Activated B cell treated with CpG ODN at 0.5 μM for 24 hours (primary cell): ENCODE measurements at regions not wholly inside any gene's neighbourhood (a gene's known extent, or its start where the extent isn't known, plus 50 kb on each side); places are given as distances from the start of the nearest gene placed in this dataset.
"Not testable (repeated sequence)": the region's sequence is repeated elsewhere in the genome, so short reads cannot be mapped to it uniquely, and the experiment has no call there.

Experiments used
- ATAC-seq: fragments of 200-7000 bp; cut with Tn5 transposase; one replicate; pipeline ENCODE4 v1.10.0; 2021; ENCODE audit warnings: low read depth, mild to moderate bottlenecking, moderate library complexity
- CTCF ChIA-PET: fragments of 350-600 bp; sonication (Branson Sonifier 250); formaldehyde crosslinking; loops from one replicate; lab custom pipeline; 2021; ENCODE audit warnings: antibody characterized with exemption; lab: Charles Lee
- POLR2A ChIA-PET: fragments of 350-600 bp; sonication (Branson Sonifier 250); formaldehyde crosslinking; loops from one replicate; lab custom pipeline; 2021; ENCODE audit warnings: antibody characterized with exemption; lab: Charles Lee
- DNase-seq: peaks from one replicate; pipeline ENCODE4 v3.0.0; 2022
- H3K27ac Mint-ChIP-seq: one replicate; pipeline ENCODE4 v1.8.0; 2020; ENCODE audit warnings: mixed read lengths
- H3K27me3 Mint-ChIP-seq: one replicate; pipeline ENCODE4 v1.8.0; 2021; ENCODE audit warnings: mixed read lengths
- H3K36me3 Mint-ChIP-seq: one replicate; pipeline ENCODE4 v1.8.0; 2021; ENCODE audit warnings: low read depth, mixed read lengths
- H3K4me1 Mint-ChIP-seq: one replicate; pipeline ENCODE4 v1.8.0; 2021; ENCODE audit warnings: mixed read lengths
- H3K4me3 Mint-ChIP-seq: one replicate; pipeline ENCODE4 v1.8.0; 2020; ENCODE audit warnings: mild to moderate bottlenecking, mixed read lengths
- H3K9me3 Mint-ChIP-seq: one replicate; pipeline ENCODE4 v1.8.0; 2020; ENCODE audit warnings: mixed read lengths
- intact Hi-C: fragments of 100-400 bp; cut with micrococcal nuclease; formaldehyde crosslinking; loops from one replicate; pipeline ENCODE4 v1.15.1; 2024
- TF ChIP-seq, protein P1 (sequence below): fragments of 200-600 bp; IDR thresholded peaks from one replicate; pipeline ENCODE4 v1.8.0; 2022; ENCODE audit warnings: antibody characterized with exemption, mild to moderate bottlenecking

DNA sequence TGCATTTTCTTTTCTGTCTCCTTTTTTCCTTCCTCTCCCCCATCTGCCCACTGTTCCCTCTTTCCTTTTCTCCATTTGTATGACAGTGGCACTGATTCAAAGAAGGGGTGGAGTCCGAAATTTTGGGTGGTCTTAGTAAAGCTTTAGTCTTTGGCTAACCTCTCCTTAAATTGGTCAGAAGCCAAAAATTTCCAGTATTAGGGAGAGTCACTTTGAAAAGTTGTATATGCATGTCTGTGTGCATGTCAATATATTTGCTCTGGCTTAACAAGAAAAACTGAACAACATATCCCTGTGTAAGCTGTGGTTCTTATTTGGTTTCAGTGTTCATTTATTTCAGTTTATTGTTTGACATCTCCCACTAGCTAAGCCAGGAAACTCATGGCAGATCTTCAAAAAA lies 314.8 kb upstream of the CXADR start:
- intact Hi-C loops = no loop called here
- CTCF ChIA-PET = no interaction called here
- Mint-ChIP-seq H3K36me3 (no peaks in the 10 kb centered on the region), H3K4me3 (no peak overlapping the region), H3K4me1 (no peaks in the 10 kb centered on the region), H3K27me3 (no peaks in the 10 kb centered on the region), H3K9me3 (peaks cover 16% of the 10 kb centered on the region), H3K27ac (no peak overlapping the region)
- ATAC-seq = no peak
- DNase-seq = no peak
- TF ChIP-seq, protein P1, sequence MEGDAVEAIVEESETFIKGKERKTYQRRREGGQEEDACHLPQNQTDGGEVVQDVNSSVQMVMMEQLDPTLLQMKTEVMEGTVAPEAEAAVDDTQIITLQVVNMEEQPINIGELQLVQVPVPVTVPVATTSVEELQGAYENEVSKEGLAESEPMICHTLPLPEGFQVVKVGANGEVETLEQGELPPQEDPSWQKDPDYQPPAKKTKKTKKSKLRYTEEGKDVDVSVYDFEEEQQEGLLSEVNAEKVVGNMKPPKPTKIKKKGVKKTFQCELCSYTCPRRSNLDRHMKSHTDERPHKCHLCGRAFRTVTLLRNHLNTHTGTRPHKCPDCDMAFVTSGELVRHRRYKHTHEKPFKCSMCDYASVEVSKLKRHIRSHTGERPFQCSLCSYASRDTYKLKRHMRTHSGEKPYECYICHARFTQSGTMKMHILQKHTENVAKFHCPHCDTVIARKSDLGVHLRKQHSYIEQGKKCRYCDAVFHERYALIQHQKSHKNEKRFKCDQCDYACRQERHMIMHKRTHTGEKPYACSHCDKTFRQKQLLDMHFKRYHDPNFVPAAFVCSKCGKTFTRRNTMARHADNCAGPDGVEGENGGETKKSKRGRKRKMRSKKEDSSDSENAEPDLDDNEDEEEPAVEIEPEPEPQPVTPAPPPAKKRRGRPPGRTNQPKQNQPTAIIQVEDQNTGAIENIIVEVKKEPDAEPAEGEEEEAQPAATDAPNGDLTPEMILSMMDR = no peak
- POLR2A ChIA-PET = no interaction called here

DNA sequence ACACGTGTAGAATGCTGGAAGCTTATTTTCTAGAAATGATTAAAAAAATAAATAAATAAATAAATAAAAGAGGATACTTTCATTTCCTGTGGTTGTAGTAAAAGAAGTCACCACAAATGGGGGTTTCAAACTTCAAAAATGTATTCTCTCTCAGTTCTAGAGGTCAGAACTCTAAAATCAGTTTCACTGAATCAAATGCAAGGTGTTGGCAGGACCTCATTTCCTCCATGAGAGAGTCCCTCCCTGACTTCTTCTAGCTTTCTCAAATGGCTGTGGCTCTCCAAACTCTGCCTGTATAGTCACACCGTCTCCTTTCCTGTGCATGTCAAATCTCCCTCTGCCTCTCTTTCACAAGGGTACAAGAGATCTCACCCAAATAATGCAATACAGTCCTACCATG lies 312.6 kb upstream of the CXADR start:
- no peak for DNase-seq
- Mint-ChIP-seq H3K4me3 (no peak overlapping the region), H3K27me3 (no peaks in the 10 kb centered on the region), H3K9me3 (peaks cover 13% of the 10 kb centered on the region), H3K27ac (no peak overlapping the region), H3K36me3 (no peaks in the 10 kb centered on the region), H3K4me1 (no peaks in the 10 kb centered on the region)
- intact Hi-C loops = no loop called here
- ChIA-PET POLR2A (no interaction called here), CTCF (no interaction called here)
- no peak for ATAC-seq
- TF ChIP-seq, protein P1 = no peak

DNA sequence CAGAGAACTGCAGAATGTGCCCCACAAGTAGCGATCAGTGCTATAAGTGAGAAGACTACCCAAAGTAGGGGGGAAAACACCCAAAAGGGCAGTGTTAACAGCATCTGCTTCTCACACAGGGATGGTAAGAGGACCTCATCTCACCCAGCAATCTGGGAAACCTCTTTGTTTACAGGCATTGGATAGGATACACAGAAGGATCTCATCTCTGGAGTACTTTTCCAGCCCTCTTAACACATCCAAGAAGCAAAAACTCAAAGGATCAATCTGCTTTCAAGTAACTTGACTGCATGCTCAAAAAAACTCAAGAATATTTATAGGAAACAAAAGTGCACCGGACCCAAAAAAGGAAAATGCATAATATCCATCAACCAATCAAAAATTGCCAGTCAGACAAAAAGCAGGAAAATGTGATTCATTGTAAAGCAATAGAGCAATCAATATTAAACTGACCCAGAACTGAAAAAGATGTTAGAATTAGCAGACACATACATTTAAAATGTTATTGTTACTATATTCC lies 311.0 kb upstream of the CXADR start:
- CTCF ChIA-PET = no interaction called here
- peaks cover 15% of the 10 kb centered on the region for H3K9me3 Mint-ChIP-seq
- POLR2A ChIA-PET = no interaction called here
- H3K4me1 Mint-ChIP-seq = no peaks in the 10 kb centered on the region
- TF ChIP-seq, protein P1 = no peak
- DNase-seq (no peak), ATAC-seq (no peak)
- no peaks in the 10 kb centered on the region for H3K27me3 Mint-ChIP-seq
- H3K27ac Mint-ChIP-seq = no peak overlapping the region
- H3K4me3 Mint-ChIP-seq = no peak overlapping the region
- H3K36me3 Mint-ChIP-seq = no peaks in the 10 kb centered on the region
- intact Hi-C loops = no loop called here

DNA sequence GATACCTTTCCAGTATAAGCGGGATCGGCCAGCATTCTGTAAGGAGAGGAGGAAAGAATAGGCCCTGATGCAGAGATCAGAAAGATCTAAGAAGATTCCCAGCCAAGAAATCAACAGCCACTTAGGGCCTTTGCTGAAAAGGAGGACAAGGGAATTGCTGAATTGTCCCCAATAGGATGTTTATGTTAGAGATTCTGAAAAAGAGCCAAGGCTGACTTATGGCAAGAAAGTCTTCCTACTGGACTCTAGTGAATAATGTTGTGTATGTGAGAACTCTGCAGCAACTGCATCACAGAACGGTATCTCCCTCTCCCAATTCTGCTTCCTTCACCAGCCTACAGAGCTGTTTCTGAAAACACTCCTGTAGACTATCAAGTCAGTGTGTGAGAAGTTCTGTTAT lies 298.0 kb upstream of the CXADR start:
- DNase-seq (no peak), ATAC-seq (no peak)
- intact Hi-C loops = no loop called here
- no peaks in the 10 kb centered on the region for H3K4me1 Mint-ChIP-seq
- TF ChIP-seq, protein P1 = no peak
- H3K4me3 Mint-ChIP-seq = no peak overlapping the region
- H3K27ac Mint-ChIP-seq = no peak overlapping the region
- CTCF ChIA-PET = no interaction called here
- POLR2A ChIA-PET = no interaction called here
- no peaks in the 10 kb centered on the region for H3K36me3 Mint-ChIP-seq
- H3K9me3 Mint-ChIP-seq = peaks cover 9% of the 10 kb centered on the region
- no peaks in the 10 kb centered on the region for H3K27me3 Mint-ChIP-seq

DNA sequence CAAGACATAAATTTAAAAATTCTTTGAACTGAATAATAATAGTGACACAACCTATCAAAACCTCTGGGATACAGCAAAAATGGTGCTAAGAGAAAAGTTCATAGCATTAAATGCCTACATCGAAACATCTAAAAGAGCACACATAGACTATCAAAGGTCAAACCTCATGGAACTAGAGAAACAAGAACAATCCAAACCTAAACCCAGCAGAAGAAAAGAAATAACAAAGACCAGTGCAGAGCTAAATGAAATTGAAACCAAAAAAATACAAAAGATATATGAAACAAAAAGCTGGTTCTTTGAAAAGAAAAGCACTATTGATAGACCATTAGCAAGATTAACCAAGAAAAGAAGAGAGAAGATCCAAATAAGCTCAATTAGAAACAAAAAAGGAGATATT lies 293.8 kb upstream of the CXADR start:
- not testable (repeated sequence) for ATAC-seq

DNA sequence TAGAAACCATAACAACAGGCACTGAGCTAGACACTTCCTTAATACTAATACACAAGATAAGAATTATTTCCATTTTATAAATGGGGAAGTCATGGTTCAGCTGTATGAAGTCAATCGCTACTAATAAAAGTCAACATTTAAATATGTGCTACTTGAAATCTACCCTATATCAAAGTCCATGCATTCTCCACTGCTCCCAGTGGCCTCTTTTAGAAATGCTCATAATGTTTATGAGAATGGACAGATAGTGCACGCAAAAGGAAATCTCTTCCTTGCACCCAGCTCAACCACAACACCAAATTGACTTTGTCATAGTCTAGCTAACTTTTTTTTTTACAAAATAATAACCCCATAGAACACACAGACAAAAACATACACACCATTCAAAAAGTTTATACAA lies 281.7 kb upstream of the CXADR start:
- TF ChIP-seq, protein P1 = no peak
- ChIA-PET POLR2A (no interaction called here), CTCF (no interaction called here)
- DNase-seq (no peak), ATAC-seq (no peak)
- Mint-ChIP-seq H3K4me1 (no peaks in the 10 kb centered on the region), H3K36me3 (no peaks in the 10 kb centered on the region), H3K27me3 (no peaks in the 10 kb centered on the region), H3K4me3 (no peak overlapping the region), H3K27ac (no peak overlapping the region), H3K9me3 (peaks cover 21% of the 10 kb centered on the region)
- intact Hi-C loops = no loop called here

More for the DNA sequence above, 293.8 kb upstream of the CXADR start:
- H3K4me3 Mint-ChIP-seq, H3K27me3 Mint-ChIP-seq, CTCF ChIA-PET, H3K36me3 Mint-ChIP-seq, POLR2A ChIA-PET, H3K4me1 Mint-ChIP-seq, DNase-seq, H3K27ac Mint-ChIP-seq, intact Hi-C loops: not testable (repeated sequence)
- H3K9me3 Mint-ChIP-seq = peaks cover 17% of the 10 kb centered on the region
